SK-N-SH (cell line): ENCODE measurements at regions not wholly inside any gene's neighbourhood (a gene's known extent, or its start where the extent isn't known, plus 50 kb on each side); places are given as distances from the start of the nearest gene placed in this dataset.

ENCODE experiments used
- CTCF ChIP-seq: fragments of 200-600 bp; sonication (generic); IDR thresholded peaks from 2 replicates; pipeline ENCODE4 v1.6.1; 2017; ENCODE audit warnings: antibody characterized with exemption, mild to moderate bottlenecking, moderate library complexity
- FOXM1 ChIP-seq: IDR thresholded peaks from 2 replicates; pipeline ENCODE4 v1.4.0; 2012; ENCODE audit warnings: low read depth, mild to moderate bottlenecking
- MXI1 ChIP-seq: IDR thresholded peaks from 2 replicates; pipeline ENCODE4 v1.6.1; 2012; ENCODE audit warnings: mild to moderate bottlenecking, low read depth, low read length, improper control_type of control experiment
- POLR2AphosphoS5 ChIP-seq: IDR thresholded peaks from 2 replicates; pipeline ENCODE4 v1.6.1; 2012; ENCODE audit warnings: low read depth, low read length
- TAF1 ChIP-seq: IDR thresholded peaks from 2 replicates; pipeline ENCODE4 v1.6.1; 2012; ENCODE audit warnings: low read depth, mild to moderate bottlenecking, low read length, moderate library complexity, borderline replicate concordance
- YY1 ChIP-seq: IDR thresholded peaks from 2 replicates; pipeline ENCODE4 v1.4.0; 2012; ENCODE audit warnings: low read depth, mild to moderate bottlenecking
- ZBTB33 ChIP-seq: IDR thresholded peaks from 2 replicates; pipeline ENCODE4 v1.4.0; 2012; ENCODE audit warnings: low read depth, borderline replicate concordance

GRCh38 chr13:99860745-99861144 is 110.8 kb downstream of the ZIC5 start:
- TF ChIP-seq CTCF (no peak), YY1 (no peak), TAF1 (no peak), POLR2AphosphoS5 (no peak), FOXM1 (no peak), MXI1 (no peak), ZBTB33 (no peak)
